Testis (tissue), 2 donors: ENCODE measurements at regions not wholly inside any gene's neighbourhood (a gene's known extent, or its start where the extent isn't known, plus 50 kb on each side); places are given as distances from the start of the nearest gene placed in this dataset.

Source experiments
- CTCF ChIP-seq, 3 experiments: fragments of 450-650 bp in 2 of 3; fragments of 200-600 bp in 1 of 3; sonication (generic) in 1 of 3; IDR thresholded peaks; one replicate each; pipeline ENCODE4 v1.5.1; 2016 to 2019; ENCODE audit warnings: antibody characterized with exemption in 3 of 3, mild to moderate bottlenecking in 2 of 3, moderate library complexity in 1 of 3
- POLR2A ChIP-seq: fragments of 450-650 bp; IDR thresholded peaks from one replicate; pipeline ENCODE4 v1.6.1; 2017; ENCODE audit warnings: antibody characterized with exemption, mild to moderate bottlenecking, moderate library complexity

DNA sequence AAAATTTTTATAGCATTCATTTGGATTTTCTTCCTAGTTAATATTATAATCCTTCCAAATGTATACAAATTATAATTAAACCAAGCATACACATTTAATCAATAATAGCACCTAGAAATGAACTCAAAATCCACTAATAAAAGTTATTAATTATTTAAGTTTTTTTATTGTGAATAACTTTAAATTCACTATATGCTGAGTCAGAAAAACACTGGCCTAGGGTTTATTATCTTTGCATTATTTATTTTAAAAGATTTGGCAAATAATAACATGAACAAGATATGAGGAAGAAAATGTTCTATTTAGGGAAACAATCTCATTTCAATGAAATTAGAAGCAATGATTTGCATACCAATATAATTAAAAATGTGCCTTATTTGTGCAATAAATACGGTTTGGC, 951.5 kb downstream of the KCNT2 start:
- TF ChIP-seq CTCF (IDR thresholded peaks at IDR 0.05) (no peak), POLR2A (no peak)
